GM18907 (cell line): ENCODE measurements at regions not wholly inside any gene's neighbourhood (a gene's known extent, or its start where the extent isn't known, plus 50 kb on each side); places are given as distances from the start of the nearest gene placed in this dataset.

Experiments
- ATAC-seq: cut with Tn5 transposase; IDR thresholded peaks from one replicate; pipeline ENCODE4 v1.9.1; 2021; ENCODE audit warnings: mild to moderate bottlenecking, moderate library complexity; ENCODE audit not compliant: unreplicated experiment

- ATAC-seq, result no peak
Observed at GRCh38 chr7:52980129-52980528, 55.3 kb upstream of the POM121L12 start.

GRCh38 chr7:52973126-52973525, 62.3 kb upstream of the POM121L12 start:
- no peak for ATAC-seq

- ATAC-seq, result no peak
Observed at GRCh38 chr7:52962402-52963076, 72.9 kb upstream of the POM121L12 start.

- no peak for ATAC-seq
Observed at GRCh38 chr7:52961084-52961483, 74.3 kb upstream of the POM121L12 start.

GRCh38 chr7:52959878-52960660, 75.4 kb upstream of the POM121L12 start:
- no peak for ATAC-seq

- ATAC-seq, result no peak
Observed at GRCh38 chr7:52959336-52959735, 76.1 kb upstream of the POM121L12 start.

- no peak for ATAC-seq
Observed at GRCh38 chr7:52958621-52959140, 76.8 kb upstream of the POM121L12 start.

- ATAC-seq, result no peak
Observed at GRCh38 chr7:52956379-52956915, 79.0 kb upstream of the POM121L12 start.

- ATAC-seq, result no peak
Observed at GRCh38 chr7:52955522-52955921, 79.9 kb upstream of the POM121L12 start.

GRCh38 chr7:52944921-52945320, 90.5 kb upstream of the POM121L12 start:
- no peak for ATAC-seq

- no peak for ATAC-seq
Observed at GRCh38 chr7:52940481-52940880, 95.0 kb upstream of the POM121L12 start.

- ATAC-seq, result no peak
Observed at GRCh38 chr7:52938455-52939133, 96.8 kb upstream of the POM121L12 start.

GRCh38 chr7:52936750-52937149, 98.7 kb upstream of the POM121L12 start:
- no peak for ATAC-seq

GRCh38 chr7:52928591-52928990, 106.8 kb upstream of the POM121L12 start:
- no peak for ATAC-seq

GRCh38 chr7:52925332-52925731, 110.1 kb upstream of the POM121L12 start:
- ATAC-seq, result no peak

GRCh38 chr7:52920977-52921376, 114.5 kb upstream of the POM121L12 start:
- no peak for ATAC-seq

- ATAC-seq, result no peak
Observed at GRCh38 chr7:52917982-52918578, 117.4 kb upstream of the POM121L12 start.

GRCh38 chr7:52911795-52912194, 123.6 kb upstream of the POM121L12 start:
- no peak for ATAC-seq

GRCh38 chr7:52911326-52911725, 124.1 kb upstream of the POM121L12 start:
- ATAC-seq, result no peak

- ATAC-seq, result no peak
Observed at GRCh38 chr7:52909935-52910334, 125.5 kb upstream of the POM121L12 start.

GRCh38 chr7:52909131-52909530, 126.3 kb upstream of the POM121L12 start:
- ATAC-seq, result no peak
